Stimulated activated CD4-positive, alpha-beta T cell treated with anti-CD3 and anti-CD28 coated beads, Interleukin-12 subunit alpha, Interleukin-12 subunit beta, amount 100 ng/mL, for 4 hours (primary cell): ENCODE measurements at regions not wholly inside any gene's neighbourhood (a gene's known extent, or its start where the extent isn't known, plus 50 kb on each side); places are given as distances from the start of the nearest gene placed in this dataset.
"Not testable (repeated sequence)": the region's sequence is repeated elsewhere in the genome, so short reads cannot be mapped to it uniquely, and the experiment has no call there.

Experiments
- DNase-seq: peaks from one replicate; pipeline ENCODE4 v3.0.0-alpha.2; 2020

- no peak for DNase-seq
Measured at GRCh38 chr3:194931347-194931746, 245.7 kb downstream of the FAM43A start.

- DNase-seq = no peak
Measured at GRCh38 chr3:194931865-194932264, 246.2 kb downstream of the FAM43A start.

DNA sequence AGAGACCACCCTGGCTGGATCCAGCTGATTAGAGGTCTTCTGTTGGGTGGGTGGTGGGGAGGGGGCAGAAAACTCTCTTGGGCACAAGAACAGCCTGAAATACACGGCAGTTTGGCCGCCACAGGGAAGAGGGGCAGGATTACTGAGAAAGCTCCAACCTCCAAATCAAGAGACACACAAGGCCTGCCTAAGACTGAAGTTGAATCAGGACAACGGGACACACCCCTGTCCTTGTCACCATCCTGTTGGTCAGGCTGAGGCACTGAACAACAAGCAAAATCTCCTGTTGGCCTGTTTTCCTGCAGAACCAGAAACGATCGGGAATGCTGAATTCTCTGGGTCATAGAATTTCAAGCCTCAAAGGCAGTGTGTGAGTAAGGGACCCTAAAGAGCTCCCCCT, 247.8 kb downstream of the FAM43A start:
- DNase-seq = no peak

GRCh38 chr3:194935061-194935460, 249.4 kb downstream of the FAM43A start:
- no peak for DNase-seq

GRCh38 chr3:194935632-194936470, 250.2 kb downstream of the FAM43A start:
- no peak for DNase-seq

DNA sequence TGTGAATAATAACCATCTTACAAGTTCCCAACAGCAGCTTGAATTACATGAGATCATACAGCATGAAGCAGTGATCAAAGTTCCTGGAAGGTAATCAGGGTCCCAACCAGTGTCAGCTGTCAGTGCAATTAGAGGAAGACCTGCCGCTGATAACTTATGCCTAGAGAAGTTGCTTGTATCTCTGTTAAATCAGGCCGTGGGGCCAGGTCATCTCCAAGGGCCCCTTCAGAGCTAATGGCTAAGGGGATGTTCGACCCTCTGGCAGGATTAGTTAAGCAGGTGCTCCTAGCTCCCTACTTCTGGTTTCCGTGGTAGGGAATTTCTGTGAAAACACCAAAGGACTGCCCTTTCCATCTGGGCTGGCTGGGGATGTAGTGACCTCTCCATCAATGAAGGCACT, 251.0 kb downstream of the FAM43A start:
- no peak for DNase-seq

DNA sequence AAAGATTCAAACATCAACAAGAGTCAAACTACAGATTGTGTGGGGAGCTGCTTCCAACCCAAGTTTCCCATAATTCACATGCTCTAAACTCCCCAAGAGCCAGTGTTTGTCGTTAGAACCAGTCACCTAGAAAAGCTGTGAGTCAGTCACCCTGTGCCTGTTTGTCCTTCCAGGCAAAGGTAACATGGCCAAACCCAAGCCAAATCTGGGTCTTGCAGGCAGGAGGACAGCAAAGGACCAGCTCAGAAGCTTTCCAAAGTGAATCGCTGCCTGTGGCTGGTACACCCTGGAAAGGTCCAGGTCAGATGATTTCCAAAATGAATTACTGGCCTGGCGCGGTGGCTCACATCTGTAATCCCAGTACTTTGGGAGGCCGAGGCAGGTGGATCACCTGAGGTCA, 251.5 kb downstream of the FAM43A start:
- no peak for DNase-seq

DNA sequence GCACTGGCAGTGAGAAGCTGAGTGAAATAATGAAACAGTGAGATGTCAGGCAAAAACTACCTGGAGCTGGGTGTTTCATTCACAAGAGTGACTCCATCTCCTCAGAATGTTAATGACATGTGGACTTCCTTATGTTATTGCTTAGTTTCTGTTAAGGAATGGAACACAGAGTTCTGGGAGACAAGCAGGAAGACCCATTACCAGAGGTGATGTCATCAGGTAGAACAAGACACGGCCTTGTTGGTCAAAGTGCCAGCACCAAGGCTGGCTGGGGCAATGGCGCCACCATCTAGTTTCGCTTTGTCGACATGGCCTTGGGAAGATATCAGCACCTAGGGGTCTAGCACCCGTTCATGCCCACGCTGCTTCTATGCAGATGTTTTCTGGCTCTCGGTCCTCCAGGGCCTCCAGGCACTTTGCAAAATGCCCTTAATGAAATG, 252.2 kb downstream of the FAM43A start:
- DNase-seq = no peak

DNA sequence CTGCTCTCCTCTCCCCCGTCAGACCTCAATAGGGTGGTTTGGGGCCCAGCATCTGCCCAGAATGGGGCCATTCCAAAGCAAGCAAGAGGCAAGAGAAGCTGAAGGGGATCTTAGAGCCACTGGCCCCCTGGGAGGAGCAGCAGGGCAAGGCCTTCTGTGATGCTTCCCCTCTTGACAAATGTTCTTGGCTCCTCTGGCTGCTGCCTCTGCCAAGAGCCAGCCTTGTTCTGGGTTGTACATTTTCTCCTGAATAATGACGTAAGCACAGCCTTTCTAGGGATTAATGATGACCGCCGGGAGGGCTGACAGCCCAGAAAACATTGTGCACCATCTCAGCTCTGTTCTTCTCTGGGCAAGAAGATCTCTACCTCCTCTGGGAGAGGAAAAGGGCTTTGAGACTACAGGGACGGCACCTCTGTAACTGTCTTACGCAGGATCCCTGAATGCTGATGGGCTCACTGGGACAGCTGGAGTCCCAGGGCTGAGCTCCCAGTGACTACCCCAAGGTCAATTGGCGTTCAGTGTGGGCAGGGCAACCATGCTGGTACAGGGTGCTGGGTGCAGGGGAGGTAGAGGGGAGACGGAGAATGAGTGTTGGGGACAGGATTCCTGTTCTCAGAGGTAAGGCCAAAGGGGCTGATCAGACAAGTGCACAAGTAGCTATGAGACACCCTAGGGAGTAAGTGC, 253.3 kb downstream of the FAM43A start:
- DNase-seq = no peak

- DNase-seq = no peak
Measured at GRCh38 chr3:194939532-194939909, 253.8 kb downstream of the FAM43A start.

GRCh38 chr3:194939949-194940770, 254.5 kb downstream of the FAM43A start:
- no peak for DNase-seq

DNA sequence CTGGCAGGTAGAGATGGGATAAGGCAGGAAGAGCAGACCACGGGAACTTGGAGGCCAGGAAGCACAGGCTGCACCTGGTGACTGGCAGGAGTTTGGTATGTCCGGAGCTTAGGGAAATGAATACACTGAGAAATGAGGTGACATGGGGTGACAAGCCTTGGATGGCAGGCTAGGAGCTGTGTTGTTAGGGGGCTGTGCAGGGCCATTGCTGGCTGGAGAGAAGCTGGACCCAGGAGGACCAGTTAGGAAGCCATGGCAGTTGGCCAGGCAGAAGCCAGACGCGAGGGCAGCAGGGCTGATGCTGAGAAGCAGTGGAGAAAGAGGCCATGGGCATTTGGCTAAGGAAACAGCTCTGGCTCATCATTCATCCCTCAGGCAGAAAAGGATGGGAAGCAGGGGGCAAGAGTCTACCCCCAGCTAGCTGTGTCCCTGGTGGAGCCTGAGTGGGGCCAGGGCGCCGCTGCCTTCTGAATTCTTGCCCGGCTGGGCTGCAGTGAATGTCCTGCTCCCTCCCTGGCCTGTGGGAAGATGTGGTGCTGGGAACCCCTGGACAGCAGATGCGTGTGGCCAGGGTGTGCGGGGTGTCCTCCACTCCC, 255.8 kb downstream of the FAM43A start:
- DNase-seq = no peak

DNA sequence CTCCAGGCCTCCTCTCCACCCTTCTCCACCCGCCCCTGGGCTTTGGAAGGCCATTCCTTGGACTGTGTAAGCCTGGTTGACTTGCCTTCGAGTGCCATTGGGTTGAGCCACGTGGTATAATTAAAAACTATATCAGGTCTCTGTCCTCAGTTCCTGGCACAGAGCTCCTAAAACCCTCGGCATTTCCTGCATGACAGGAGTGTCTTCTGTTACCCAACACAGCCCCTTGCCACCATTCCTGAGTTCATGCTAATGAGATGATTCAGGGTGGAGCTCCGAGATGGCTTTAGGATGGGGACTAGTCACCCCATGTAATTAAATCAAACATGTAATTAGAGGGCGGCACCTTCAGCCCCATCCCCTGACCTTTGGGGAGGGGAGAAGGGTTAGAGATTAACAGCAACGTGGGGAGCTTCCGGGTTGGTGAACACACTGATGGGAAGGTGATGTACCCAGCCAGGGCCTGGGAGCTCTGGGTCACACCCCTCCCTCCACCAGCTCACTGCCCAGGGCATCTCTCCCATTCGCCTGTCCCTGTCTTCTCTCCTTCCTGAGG, 256.4 kb downstream of the FAM43A start:
- DNase-seq = no peak

DNA sequence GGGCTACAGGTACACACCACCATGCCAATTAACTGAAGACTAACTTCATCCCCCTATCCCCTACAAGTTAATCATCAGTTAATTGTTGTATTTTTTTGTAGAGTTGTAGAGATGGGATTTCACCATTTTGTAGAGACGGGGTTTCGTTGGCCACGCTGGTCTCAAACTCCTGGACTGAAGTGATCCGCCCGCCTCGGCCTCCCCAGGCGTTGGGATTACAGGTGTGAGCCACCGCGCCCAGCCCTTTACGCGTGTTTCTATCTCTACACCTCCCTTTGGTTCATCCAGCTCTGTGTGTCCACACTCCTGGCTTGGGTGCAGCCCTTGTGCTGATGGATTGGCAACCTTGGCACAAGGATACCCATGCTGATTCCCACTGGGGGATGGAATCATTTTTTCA, 258.8 kb downstream of the FAM43A start:
- DNase-seq = no peak

DNA sequence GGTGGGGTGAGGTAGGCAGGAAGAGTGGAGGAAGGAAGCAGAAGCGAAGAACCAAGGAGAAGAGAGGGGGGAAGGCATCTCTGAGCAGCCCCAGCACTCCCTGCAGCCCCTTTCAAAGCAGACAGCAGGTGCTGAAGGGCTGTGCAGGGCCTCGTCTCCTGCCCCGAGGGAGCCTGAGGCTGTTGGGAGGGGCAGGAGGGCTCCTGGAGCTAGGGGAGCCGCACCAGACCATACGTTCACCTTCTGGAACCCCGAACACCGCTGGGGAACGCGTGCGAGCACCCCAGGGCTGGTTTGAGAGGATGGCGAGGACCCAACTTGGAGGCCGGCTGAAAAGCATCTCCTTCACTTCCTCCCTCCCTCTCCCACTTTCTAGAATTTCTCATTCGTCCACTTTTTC, 259.8 kb downstream of the FAM43A start:
- no peak for DNase-seq

DNA sequence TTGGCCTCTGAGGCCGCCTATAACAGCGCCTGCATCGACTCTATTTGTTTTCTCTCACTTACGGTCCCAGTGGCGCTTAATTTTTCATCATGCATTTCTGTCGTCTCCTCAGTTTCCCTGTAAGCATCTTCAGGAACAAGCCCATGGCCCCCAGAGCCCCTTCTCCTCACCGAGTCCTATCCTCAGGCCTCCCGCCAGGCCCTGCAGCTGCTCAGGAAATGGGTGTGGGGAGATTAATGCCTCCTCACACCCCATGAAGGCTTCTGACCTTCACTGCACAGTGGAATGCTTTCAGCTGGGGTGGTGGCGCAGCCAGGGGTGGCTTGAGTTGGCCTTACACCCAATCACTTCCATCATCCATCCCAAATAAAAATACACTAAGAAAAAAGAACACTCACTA, 260.4 kb downstream of the FAM43A start:
- DNase-seq = no peak

DNA sequence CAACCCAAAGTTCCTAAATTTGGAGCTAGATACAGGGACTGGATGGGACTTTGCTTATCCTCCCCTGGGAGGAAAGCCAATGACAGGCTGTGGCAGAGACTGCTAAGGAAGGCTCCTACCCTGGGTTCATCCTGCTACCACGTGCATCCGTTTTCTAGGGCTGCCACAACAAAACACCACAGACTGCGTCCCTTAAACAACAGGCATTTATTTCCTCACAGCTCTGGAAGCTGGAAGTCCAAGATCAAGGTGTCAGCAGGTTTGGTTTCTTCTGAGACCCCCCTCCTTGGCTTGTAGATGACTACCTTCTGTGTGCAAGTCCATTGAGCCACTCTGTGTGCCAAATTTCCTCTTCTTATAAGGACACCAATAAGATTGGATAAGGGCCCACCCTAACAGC, 263.9 kb downstream of the FAM43A start:
- no peak for DNase-seq

GRCh38 chr3:194950906-194951628, 265.4 kb downstream of the FAM43A start:
- DNase-seq = no peak

GRCh38 chr3:194951629-194951920, 265.9 kb downstream of the FAM43A start:
- not testable (repeated sequence) for DNase-seq

DNA sequence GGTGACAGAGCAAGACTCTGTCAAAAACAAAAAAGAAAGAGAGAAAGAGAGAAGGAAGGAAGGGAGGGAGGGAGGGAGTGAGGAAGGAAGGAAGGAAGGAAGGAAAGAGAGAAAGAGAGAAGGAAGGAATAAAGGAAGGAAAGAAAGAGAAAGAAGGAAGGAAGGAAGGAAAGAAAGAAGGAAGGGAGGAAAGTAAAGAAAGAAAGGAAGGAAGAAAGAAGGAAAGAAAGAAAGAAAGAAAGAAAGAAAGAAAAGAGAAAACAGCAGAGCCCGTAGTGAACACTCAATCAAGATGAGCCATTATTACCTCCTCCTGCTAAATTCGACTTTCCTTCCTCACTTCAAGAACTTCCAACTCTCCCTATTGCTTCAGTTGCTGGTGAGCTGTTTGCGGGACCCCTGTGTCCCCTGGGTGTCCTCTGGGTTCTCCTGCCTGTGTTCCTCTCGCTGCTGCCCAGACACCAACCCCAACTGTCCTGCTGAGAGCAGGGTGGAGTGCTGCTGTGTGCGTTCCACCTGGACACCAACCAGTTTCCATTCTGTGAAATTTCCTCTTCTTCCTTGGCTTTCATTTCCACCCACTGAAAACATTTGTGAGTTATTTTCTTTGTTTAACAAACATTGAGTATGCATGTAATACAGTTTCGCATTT, 266.4 kb downstream of the FAM43A start:
- no peak for DNase-seq

DNA sequence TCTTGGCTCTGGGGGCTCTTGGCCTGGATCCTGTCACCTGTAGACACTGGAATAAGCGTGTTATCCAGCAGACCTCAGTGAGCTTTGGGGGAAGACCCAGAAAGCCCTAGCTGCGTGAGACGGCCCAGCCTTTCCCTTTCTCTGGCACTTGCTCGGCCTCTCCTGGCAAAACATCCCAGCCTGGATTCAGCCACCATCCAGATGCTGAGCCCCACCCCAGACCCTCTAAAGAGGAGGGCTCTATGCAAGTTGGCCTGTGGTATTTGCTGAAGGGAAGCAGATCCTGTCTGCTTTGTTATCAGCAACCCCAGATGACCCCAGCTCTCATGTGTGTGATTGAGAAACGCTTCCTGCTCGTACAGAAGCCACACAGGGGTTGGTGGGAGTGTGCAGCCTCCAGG, 267.2 kb downstream of the FAM43A start:
- no peak for DNase-seq

- DNase-seq = no peak
Measured at GRCh38 chr3:194953291-194953690, 267.6 kb downstream of the FAM43A start.
